HL-60 (cell line): ENCODE measurements at regions not wholly inside any gene's neighbourhood (a gene's known extent, or its start where the extent isn't known, plus 50 kb on each side); places are given as distances from the start of the nearest gene placed in this dataset.

ENCODE experiments used
- DNase-seq, 2 experiments: peaks; one replicate each; pipeline ENCODE4 v3.0.0-alpha.2; 2010 to 2020; ENCODE audit warnings: low read depth in 1 of 2, low spot score in 1 of 2
- H3K27ac ChIP-seq: fragments of 250-450 bp; sonication (Bioruptor Pico); replicated peaks from 2 replicates; pipeline ENCODE4 v1.5.1; 2020; ENCODE audit warnings: mild to moderate bottlenecking, moderate library complexity
- H3K27me3 ChIP-seq: fragments of 250-450 bp; sonication (Bioruptor Pico); 2 replicates; pipeline ENCODE4 v1.5.1; 2021; ENCODE audit warnings: mild to moderate bottlenecking, moderate library complexity; ENCODE audit not compliant: insufficient read depth, poor library complexity, severe bottlenecking
- H3K4me3 ChIP-seq: replicated peaks from 2 replicates; pipeline ENCODE4 v1.5.1; 2011; ENCODE audit warnings: mild to moderate bottlenecking, control low read depth, low read length; ENCODE audit not compliant: insufficient read depth
- GABPA ChIP-seq: IDR thresholded peaks from 2 replicates; pipeline ENCODE4 v1.6.1; 2012; ENCODE audit warnings: low read depth
- POLR2AphosphoS5 ChIP-seq: IDR thresholded peaks from 2 replicates; pipeline ENCODE4 v1.6.1; 2012; ENCODE audit warnings: low read depth
- SPI1 ChIP-seq: IDR thresholded peaks from 2 replicates; pipeline ENCODE4 v1.6.1; 2012; ENCODE audit warnings: low read depth, mild to moderate bottlenecking, borderline replicate concordance
- TF ChIP-seq, protein P1 (sequence below): IDR thresholded peaks from 2 replicates; pipeline ENCODE4 v1.6.1; 2012; ENCODE audit warnings: low read depth; ENCODE audit not compliant: insufficient replicate concordance
- TF ChIP-seq, protein P2 (sequence below): IDR thresholded peaks from one replicate; pipeline ENCODE4 v1.5.1; 2011; ENCODE audit warnings: low read length, control low read depth, inconsistent platforms; ENCODE audit not compliant: insufficient read depth

DNA sequence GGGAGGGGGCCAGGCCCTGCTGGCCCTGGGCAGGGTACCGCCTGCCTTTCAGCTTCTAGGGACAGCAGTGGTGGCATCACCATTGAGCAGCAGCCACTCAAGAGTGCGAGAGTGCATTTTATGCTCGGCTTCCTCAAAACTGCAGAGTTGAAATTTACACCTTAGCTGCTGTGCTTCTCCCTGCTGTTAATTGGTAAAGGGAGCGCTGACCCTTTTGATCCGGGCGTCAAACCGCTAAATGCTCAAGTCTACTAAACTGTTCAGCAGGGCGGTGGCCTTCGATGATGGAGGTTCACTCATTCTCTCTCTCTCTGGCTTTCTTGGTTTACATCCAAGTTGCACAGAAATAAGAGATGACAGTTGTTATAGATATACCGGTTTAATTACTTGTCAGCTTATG is 368.6 kb upstream of the IRX2 start:
- H3K4me3 ChIP-seq = no peak overlapping the region
- peaks cover 20% of the 10 kb centered on the region for H3K27me3 ChIP-seq
- no peak for DNase-seq
- no peak for TF ChIP-seq GABPA
- TF ChIP-seq POLR2AphosphoS5 = no peak
- TF ChIP-seq, protein P1, sequence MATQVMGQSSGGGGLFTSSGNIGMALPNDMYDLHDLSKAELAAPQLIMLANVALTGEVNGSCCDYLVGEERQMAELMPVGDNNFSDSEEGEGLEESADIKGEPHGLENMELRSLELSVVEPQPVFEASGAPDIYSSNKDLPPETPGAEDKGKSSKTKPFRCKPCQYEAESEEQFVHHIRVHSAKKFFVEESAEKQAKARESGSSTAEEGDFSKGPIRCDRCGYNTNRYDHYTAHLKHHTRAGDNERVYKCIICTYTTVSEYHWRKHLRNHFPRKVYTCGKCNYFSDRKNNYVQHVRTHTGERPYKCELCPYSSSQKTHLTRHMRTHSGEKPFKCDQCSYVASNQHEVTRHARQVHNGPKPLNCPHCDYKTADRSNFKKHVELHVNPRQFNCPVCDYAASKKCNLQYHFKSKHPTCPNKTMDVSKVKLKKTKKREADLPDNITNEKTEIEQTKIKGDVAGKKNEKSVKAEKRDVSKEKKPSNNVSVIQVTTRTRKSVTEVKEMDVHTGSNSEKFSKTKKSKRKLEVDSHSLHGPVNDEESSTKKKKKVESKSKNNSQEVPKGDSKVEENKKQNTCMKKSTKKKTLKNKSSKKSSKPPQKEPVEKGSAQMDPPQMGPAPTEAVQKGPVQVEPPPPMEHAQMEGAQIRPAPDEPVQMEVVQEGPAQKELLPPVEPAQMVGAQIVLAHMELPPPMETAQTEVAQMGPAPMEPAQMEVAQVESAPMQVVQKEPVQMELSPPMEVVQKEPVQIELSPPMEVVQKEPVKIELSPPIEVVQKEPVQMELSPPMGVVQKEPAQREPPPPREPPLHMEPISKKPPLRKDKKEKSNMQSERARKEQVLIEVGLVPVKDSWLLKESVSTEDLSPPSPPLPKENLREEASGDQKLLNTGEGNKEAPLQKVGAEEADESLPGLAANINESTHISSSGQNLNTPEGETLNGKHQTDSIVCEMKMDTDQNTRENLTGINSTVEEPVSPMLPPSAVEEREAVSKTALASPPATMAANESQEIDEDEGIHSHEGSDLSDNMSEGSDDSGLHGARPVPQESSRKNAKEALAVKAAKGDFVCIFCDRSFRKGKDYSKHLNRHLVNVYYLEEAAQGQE = no peak
- no peak for TF ChIP-seq SPI1
- TF ChIP-seq, protein P2, sequence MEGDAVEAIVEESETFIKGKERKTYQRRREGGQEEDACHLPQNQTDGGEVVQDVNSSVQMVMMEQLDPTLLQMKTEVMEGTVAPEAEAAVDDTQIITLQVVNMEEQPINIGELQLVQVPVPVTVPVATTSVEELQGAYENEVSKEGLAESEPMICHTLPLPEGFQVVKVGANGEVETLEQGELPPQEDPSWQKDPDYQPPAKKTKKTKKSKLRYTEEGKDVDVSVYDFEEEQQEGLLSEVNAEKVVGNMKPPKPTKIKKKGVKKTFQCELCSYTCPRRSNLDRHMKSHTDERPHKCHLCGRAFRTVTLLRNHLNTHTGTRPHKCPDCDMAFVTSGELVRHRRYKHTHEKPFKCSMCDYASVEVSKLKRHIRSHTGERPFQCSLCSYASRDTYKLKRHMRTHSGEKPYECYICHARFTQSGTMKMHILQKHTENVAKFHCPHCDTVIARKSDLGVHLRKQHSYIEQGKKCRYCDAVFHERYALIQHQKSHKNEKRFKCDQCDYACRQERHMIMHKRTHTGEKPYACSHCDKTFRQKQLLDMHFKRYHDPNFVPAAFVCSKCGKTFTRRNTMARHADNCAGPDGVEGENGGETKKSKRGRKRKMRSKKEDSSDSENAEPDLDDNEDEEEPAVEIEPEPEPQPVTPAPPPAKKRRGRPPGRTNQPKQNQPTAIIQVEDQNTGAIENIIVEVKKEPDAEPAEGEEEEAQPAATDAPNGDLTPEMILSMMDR = no peak
- H3K27ac ChIP-seq = no peak overlapping the region

- peaks cover 20% of the 10 kb centered on the region for H3K27me3 ChIP-seq
- H3K4me3 ChIP-seq = no peak overlapping the region
- no peak overlapping the region for H3K27ac ChIP-seq
- DNase-seq = no peak
- no peak for TF ChIP-seq GABPA
- TF ChIP-seq SPI1 = no peak
- TF ChIP-seq POLR2AphosphoS5 = no peak
- TF ChIP-seq, protein P1 = no peak
- TF ChIP-seq, protein P2 = no peak
Measured at GRCh38 chr5:3119435-3119834, 368.0 kb upstream of the IRX2 start.

- no peak overlapping the region for H3K4me3 ChIP-seq
- no peak overlapping the region for H3K27ac ChIP-seq
- H3K27me3 ChIP-seq = peaks cover 20% of the 10 kb centered on the region
- no peak for DNase-seq
- TF ChIP-seq SPI1 (no peak), POLR2AphosphoS5 (no peak), GABPA (no peak)
- TF ChIP-seq, protein P2 = no peak
- TF ChIP-seq, protein P1 = no peak
Measured at GRCh38 chr5:3118340-3118739, 366.9 kb upstream of the IRX2 start.
